ENCODE measurements at regions not wholly inside any gene's neighbourhood (a gene's known extent, or its start where the extent isn't known, plus 50 kb on each side); places are given as distances from the start of the nearest gene placed in this dataset.

DNA sequence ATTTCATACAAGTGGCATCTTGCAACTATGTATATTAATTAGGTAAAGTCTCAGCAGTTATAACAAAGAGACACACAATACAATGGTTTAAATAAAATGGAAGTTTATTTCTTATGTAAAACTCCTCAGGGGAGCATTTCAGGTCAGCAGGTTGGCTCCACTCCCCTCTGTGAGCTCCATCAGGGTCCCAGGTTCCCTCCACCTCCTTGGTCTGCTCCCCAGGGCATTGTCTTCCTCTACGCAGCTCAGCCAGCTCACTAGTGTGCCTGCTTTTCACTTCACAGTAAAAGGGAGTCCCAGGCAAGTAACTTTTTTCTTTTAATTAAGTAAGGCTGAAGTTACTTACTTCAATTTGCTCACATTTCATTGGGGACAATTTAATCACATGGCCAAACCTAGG lies 135.3 kb upstream of the FNDC3A start:
- TF ChIP-seq, protein P1, sequence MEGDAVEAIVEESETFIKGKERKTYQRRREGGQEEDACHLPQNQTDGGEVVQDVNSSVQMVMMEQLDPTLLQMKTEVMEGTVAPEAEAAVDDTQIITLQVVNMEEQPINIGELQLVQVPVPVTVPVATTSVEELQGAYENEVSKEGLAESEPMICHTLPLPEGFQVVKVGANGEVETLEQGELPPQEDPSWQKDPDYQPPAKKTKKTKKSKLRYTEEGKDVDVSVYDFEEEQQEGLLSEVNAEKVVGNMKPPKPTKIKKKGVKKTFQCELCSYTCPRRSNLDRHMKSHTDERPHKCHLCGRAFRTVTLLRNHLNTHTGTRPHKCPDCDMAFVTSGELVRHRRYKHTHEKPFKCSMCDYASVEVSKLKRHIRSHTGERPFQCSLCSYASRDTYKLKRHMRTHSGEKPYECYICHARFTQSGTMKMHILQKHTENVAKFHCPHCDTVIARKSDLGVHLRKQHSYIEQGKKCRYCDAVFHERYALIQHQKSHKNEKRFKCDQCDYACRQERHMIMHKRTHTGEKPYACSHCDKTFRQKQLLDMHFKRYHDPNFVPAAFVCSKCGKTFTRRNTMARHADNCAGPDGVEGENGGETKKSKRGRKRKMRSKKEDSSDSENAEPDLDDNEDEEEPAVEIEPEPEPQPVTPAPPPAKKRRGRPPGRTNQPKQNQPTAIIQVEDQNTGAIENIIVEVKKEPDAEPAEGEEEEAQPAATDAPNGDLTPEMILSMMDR (conservative IDR thresholded peaks at IDR 0.05; ENCODE audit: low read depth, low read length), result no peak
- no peak for TF ChIP-seq EZH2 (IDR thresholded peaks at IDR 0.05; ENCODE audit: low read length, unreplicated experiment)
- no peak for TF ChIP-seq EZH2phosphoT487 (IDR thresholded peaks at IDR 0.05; ENCODE audit: borderline replicate concordance, low read length)
